CD4-positive, alpha-beta T cell treated with Interleukin-6 for 4 hours (primary cell): ENCODE measurements at regions not wholly inside any gene's neighbourhood (a gene's known extent, or its start where the extent isn't known, plus 50 kb on each side); places are given as distances from the start of the nearest gene placed in this dataset.
"Not testable (repeated sequence)": the region's sequence is repeated elsewhere in the genome, so short reads cannot be mapped to it uniquely, and the experiment has no call there.

Source experiments
- DNase-seq: peaks from one replicate; pipeline ENCODE4 v3.0.0-alpha.2; 2020; ENCODE audit warnings: mixed read lengths

GRCh38 chr5:130710596-130710995 is 454.5 kb downstream of the HINT1 start:
- no peak for DNase-seq

DNA sequence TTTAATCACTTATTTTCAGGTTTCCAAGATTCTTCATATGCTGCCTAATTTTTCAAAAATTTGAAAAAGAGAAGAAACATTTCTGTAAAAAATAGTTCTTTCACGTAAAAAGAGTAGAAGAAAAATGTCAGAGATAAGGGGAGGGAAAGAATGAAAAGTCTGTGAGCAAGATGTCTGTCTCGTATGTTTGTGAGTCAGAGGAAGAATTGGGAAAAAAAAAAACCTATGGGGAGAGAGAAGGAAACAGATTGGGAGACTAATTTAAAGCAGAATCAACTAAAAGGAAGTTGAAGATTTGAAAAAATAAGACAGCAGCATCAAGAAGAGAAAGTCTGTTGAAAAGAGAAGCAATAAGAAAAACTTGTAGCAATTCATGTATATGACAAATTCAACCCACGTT is 456.3 kb downstream of the HINT1 start:
- no peak for DNase-seq

DNA sequence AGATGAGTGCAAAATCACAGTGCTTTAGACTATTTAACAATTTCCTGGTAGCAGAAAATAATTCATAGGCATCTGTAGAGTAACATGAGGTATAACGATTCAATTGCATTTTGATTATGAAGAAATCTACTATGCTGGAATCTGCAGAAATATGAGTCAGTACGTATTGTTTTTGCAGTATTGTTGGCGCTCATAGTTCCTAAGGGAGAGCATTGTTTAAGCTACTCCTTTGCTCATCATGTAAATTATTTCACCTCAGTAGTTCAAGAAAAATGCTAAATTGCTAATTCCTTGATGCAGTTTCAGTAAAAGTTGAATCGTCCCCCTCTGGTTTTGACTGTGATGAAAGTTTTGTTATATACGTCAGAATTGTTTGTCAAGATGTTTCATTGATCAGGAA is 458.4 kb downstream of the HINT1 start:
- no peak for DNase-seq

- DNase-seq: no peak
Measured at GRCh38 chr5:130705368-130705767, 459.7 kb downstream of the HINT1 start.

GRCh38 chr5:130693509-130693908 is 471.5 kb downstream of the HINT1 start:
- no peak for DNase-seq

- DNase-seq: no peak
Measured at GRCh38 chr5:130692770-130693169, 472.3 kb downstream of the HINT1 start.

DNA sequence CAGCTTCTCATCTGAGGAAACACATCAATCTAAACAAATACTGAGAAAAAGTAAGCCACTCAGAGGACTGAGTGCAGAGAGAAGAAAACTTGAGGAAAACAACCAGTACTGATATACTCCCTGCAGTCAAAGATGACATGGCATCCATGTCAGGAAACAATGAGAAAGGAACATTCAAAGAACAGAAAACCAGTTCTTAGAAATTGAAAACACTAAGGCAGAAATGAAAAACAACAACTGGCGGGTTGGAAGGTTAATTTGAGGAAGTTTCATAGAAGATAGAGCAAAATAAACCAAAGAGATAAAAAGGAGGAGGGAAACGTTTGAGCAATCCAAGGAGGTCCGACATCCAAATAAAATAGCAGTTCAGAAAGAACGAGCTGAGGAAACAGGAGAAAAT is 475.2 kb downstream of the HINT1 start:
- DNase-seq: no peak

DNA sequence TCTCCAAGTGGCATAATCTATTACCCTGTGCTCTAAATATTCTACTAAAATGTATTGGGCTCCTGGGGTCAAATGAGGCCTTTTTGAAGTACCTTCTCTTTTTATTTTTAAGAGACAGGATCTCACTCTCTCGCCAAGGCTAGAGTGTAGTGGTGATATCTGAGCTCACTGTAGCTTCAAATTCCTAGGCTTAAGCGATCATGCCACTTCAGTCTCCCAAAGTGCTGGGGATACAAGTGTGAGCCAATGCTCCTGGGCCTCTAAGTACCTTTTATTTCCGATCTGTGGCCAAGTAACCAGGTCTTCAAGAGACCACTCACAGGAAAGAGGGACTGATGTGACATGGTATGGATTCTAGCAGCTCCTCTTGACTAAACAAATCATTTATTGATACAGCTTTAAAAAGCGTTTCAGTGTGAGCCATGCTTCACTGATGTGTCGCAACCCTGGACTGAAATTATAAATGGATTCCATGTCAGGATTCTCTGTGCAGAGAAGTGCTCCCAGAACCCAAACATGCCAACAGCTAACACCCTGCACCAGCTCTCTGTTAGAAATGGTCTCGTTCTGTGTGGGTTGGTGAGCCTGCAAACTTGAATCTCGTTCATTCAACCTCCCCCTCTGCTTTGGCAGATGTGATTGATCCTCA is 477.8 kb downstream of the HINT1 start:
- DNase-seq: no peak

DNA sequence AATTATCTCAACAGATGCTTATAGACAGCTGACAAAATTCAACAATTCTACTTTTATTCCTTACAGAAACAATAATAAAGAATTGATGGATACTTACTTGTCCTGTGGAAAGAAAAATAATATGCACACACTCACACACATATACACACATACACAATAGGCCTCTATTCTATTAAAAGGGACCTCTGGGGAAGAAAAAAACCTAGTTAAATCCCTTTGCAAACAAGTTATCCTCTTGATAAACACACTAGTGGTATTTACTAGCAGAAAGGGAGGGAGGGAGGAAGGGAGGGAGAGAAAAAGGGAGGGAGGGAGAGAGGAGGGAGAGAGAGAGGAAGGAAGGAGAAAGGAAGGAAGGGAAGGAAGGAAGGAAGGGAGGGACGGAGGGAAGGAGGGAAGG is 486.4 kb downstream of the HINT1 start:
- DNase-seq: no peak

DNA sequence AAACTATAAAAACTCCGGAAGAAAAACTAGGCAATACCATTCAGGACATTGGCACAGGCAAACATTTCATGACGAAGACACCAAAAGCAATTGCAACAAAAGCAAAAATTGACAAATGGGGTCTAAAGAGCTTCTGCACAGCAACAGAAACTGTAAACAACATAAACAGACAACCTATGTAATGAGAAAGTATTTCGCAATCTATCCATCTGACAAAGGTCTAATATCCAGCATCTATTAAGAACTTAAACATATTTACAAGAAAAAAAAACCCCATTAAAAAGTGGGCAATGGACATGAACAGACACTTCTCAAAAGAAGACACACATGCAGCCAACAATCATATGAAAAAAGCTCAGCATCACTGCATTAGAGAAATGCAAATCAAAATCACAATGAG is 498.6 kb downstream of the HINT1 start:
- no peak for DNase-seq

- no peak for DNase-seq
Measured at GRCh38 chr5:130652176-130652575, 512.9 kb downstream of the HINT1 start.

- no peak for DNase-seq
Measured at GRCh38 chr5:130651440-130651839, 513.6 kb downstream of the HINT1 start.

DNA sequence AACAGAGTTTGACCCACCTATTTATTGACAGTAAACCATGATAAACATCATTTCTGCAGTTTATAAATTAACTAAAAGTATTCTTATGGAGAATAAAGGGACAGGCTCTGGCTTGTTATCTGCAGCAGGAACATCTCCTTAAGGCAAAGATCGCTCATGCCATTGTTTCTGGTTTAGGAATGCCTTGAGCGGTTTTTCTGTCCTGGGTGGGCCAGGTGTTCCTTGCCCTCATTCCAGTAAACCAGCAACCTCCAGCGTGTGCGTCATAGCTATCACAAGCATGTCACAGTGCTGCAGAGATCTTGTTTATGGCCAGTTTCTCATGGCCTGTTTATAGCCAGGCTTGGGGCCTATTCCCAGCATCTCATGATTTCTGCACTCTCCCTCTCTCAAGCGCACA is 521.7 kb downstream of the HINT1 start:
- DNase-seq: no peak

DNA sequence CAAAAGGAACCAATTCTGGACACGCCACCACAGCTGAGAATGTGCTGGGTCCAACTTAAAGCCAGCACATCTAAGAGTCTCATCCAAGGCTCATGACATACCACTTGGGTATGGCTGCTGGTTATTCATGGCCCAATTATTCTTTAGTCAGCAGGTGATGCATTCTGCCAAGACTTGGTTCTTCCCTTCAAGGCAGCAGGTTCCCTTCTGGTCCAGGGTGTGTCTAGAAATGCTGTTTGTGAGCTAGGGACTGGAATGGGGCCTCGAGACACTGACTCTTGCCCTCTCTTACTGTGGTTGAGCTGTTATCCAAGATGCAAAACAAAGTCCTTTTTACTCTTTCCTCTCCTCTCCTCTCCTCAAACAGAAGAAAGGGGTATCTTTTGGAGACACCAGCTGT is 522.6 kb downstream of the HINT1 start:
- DNase-seq: no peak

DNA sequence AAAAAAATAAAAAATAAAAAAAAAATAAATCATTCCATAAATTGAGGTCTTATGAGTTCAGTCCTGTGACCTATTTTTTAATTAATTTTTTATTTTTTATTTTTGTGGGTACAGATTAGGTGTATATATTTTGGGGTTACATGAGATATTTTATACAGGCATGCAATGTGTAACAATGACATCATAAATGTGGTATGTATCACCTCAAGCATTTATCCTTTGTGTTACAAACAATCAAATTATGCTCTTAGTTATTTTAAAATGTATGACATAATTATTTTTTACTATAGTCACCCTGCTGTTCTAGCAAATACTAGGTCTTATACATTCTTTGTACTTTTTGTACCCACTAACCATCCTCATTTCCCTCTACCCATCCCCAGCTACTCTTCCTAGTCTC is 537.9 kb downstream of the HINT1 start:
- DNase-seq: no peak

DNA sequence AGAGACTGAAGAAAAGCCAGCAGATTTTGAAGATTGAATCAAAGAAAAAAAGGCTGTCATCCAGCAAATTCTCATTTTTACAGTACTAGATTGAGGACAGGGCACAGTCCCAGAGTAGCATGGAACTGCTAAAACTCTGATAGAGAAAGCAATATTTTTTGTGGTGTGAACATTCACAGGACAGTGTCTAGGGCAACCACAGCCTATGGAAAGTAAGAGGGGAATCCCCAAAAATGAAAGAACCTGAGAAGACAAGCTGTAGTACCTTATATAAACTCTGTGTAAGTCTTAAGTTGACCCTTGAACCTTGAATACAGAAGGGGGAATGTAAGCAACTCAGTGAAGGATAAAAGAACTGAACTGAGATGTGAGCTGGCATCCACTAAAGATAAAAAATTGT is 540.3 kb downstream of the HINT1 start:
- no peak for DNase-seq

- no peak for DNase-seq
Measured at GRCh38 chr5:130616161-130616560, 548.9 kb downstream of the HINT1 start.

DNA sequence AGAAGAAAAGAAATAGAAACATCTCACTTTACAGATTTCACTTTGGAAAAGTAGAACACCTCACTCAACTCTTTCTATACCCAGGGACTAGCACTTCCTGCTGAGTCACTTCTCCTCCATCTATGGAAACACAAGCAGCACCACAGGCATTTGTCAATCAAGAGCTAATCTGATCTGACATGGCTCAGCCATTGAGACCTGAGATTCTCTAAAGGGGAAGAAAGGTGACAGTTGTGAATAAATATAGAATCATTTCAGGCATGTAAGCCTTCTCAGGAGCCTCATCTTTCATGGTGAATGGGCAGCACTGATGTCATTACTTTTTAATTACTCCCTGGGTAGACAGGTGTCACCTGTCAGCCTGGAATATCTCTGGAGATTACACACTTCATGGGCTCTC is 559.8 kb downstream of the HINT1 start:
- no peak for DNase-seq

DNA sequence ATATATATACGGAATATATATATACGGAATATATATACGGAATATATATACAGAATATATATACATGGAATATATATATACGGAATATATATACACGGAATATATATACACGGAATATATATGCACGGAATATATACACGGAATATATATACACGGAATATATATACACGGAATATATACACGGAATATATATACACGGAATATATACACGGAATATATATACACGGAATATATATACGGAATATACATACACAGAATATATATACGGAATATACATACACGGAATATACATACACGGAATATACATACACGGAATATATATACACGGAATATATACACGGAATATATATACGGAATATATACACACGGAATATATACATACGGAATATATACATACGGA is 568.4 kb downstream of the HINT1 start:
- DNase-seq: not testable (repeated sequence)

- DNase-seq: no peak
Measured at GRCh38 chr5:130580264-130580663, 584.8 kb downstream of the HINT1 start.

DNA sequence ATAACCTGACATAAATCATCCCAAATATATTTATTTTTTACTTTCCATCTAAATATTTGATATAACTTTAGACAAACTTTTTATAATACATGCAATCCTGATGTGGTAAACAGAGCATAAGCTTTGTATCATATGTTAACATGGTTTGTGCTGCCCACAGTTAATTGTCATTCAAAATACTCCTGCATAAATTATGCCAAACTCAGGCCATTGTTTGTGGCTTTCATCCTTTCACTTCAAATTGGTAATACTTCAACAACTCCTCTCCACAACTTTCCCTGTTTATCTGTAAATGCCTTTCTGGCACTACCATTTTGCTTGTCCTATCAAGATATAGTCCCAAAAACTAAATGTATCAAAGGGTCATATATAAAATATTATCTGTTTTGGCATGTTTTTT is 586.7 kb downstream of the HINT1 start:
- DNase-seq: no peak

DNA sequence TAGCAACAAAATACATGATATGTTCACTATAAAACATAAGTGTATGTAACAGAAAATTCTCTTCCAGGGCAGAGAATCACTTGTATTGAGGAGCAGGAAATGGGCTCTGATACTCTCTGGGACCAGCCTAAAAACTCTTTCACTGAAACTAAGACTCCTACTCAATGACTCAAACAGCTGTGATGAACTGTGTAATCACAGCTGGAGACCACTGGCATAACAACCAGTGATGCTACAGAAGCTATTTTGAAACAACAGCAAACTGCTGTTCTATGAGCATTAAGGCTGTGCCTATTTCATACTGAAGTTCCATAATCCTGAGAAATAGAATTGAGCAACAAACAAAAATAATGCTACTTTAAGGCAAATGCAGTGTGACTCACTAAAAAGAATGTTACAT is 594.0 kb downstream of the HINT1 start:
- no peak for DNase-seq

DNA sequence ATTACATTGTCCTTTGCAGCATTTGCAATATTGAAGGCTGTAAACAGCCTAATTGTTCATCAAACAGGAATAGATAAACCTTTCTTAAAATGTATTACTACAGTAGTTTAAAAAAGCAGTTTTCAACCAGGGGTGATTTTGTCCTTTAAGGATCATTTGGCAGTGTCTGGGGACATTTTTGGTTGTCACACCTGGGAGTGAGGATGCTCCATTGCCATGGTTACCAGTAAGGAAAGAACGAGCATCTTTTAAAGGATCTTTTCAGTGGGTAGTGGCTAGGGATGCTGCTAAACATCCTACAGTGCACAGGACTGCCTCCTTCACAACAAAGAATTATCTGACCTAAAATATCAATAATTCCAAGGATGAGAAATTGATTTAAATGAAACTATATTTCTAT is 596.3 kb downstream of the HINT1 start:
- no peak for DNase-seq

DNA sequence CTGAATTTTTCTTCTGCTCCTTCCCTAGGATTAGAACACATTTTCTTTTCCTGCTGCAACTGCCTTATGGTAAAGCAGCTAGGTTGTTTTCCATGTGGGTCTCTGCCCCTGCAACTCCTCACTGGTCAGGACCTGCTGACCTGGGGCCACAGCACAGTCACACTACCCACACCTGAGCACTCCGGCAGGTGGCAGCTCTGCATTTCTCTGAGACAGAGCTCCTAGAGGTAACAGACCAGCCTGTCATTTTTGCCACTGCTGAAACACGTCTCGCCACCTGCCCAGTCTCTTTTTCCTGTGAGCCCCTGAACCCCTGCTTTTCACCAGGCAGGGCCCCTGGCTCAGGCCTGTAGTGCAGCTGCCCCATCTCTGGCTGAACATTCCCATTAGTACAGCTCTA is 609.6 kb downstream of the HINT1 start:
- no peak for DNase-seq

DNA sequence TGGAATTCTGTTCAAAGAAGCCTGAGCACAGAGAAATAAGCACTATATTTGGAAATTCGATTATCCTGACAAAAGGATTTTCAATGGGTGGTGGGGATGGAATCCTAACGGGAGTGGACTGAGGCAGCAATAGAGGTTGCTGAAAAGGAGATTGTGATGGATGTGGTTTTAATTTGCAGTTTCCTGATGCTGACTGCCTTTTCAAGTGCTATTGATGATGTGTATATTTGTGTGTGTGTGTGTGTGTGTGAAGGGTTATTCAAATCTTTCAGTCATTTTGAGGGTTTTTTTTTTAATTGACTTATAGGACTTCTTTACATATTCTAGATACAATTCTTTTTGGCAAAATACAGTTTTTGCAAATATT is 614.5 kb downstream of the HINT1 start:
- no peak for DNase-seq
